Type B pancreatic cell (in vitro differentiated cells): ENCODE measurements at regions not wholly inside any gene's neighbourhood (a gene's known extent, or its start where the extent isn't known, plus 50 kb on each side); places are given as distances from the start of the nearest gene placed in this dataset.

Source experiments
- DNase-seq: peaks from one replicate; pipeline ENCODE4 v3.0.0; 2021; ENCODE audit warnings: mixed read lengths; ENCODE audit not compliant: unreplicated experiment; ENCODE audit errors: extremely low spot score
- H3K27ac Mint-ChIP-seq: 2 replicates; pipeline ENCODE4 v1.8.0; 2021; ENCODE audit warnings: mild to moderate bottlenecking, mixed read lengths
- H3K27me3 Mint-ChIP-seq: 2 replicates; pipeline ENCODE4 v1.8.0; 2021; ENCODE audit warnings: mixed read lengths
- H3K36me3 Mint-ChIP-seq: 2 replicates; pipeline ENCODE4 v1.8.0; 2021; ENCODE audit warnings: mixed read lengths
- H3K4me1 Mint-ChIP-seq: one replicate; pipeline ENCODE4 v1.8.0; 2021; ENCODE audit warnings: mixed read lengths; ENCODE audit not compliant: unreplicated experiment
- H3K4me3 Mint-ChIP-seq: 2 replicates; pipeline ENCODE4 v1.8.0; 2021; ENCODE audit warnings: mild to moderate bottlenecking, mixed read lengths
- H3K9me3 Mint-ChIP-seq: 2 replicates; pipeline ENCODE4 v1.8.0; 2021; ENCODE audit warnings: mixed read lengths
- TF ChIP-seq, protein P1 (sequence below): fragments of 200-600 bp; sonication (generic); conservative IDR thresholded peaks from 2 replicates; pipeline ENCODE4 v1.5.0; 2021; ENCODE audit warnings: antibody characterized with exemption, mild to moderate bottlenecking

DNA sequence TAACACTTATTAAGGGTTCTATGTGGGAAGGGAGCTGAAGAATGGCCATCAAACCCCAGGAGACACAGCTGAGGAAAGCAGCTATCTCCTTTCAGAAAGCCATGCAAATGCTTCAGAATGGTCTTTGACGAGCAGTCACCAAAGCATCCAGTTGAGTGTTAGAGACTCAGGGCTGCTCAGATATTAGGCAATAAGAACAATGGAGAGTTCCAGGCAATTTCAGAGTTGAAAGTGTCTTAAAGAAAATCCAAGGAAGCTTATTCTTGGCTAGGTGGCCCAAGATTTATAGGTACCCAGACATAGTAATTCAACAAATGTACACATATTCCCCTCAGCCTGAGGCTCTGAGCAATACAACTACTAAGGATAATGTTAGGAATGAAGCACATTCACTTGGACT is 180.1 kb upstream of the SOX4 start:
- H3K27me3 Mint-ChIP-seq: no peaks in the 10 kb centered on the region
- DNase-seq: no peak
- TF ChIP-seq, protein P1, sequence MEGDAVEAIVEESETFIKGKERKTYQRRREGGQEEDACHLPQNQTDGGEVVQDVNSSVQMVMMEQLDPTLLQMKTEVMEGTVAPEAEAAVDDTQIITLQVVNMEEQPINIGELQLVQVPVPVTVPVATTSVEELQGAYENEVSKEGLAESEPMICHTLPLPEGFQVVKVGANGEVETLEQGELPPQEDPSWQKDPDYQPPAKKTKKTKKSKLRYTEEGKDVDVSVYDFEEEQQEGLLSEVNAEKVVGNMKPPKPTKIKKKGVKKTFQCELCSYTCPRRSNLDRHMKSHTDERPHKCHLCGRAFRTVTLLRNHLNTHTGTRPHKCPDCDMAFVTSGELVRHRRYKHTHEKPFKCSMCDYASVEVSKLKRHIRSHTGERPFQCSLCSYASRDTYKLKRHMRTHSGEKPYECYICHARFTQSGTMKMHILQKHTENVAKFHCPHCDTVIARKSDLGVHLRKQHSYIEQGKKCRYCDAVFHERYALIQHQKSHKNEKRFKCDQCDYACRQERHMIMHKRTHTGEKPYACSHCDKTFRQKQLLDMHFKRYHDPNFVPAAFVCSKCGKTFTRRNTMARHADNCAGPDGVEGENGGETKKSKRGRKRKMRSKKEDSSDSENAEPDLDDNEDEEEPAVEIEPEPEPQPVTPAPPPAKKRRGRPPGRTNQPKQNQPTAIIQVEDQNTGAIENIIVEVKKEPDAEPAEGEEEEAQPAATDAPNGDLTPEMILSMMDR: no peak
- H3K4me3 Mint-ChIP-seq: no peak overlapping the region
- H3K4me1 Mint-ChIP-seq: no peaks in the 10 kb centered on the region
- H3K27ac Mint-ChIP-seq: no peak overlapping the region
- peaks cover 6% of the 10 kb centered on the region for H3K36me3 Mint-ChIP-seq
- H3K9me3 Mint-ChIP-seq: peaks cover 6% of the 10 kb centered on the region

DNA sequence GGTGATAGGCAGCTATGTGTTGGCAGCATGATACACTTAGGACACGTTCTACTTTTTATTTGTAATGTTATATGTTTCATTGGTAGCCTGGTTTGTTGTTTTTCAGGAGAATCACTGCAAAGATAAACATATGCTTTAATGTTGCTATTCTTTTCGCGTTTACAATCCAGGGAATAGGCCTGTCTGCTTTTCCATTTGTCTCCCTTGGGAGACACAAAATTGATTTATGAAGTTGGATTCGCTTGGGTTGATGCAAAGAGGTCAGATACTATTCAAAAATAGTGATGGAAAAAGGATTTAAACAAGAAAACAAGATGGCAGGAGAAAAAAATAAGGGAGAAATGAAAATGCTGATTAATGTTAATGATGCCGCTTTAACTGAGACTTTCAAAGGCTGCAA is 179.5 kb upstream of the SOX4 start:
- TF ChIP-seq, protein P1: no peak
- Mint-ChIP-seq H3K36me3 (peaks cover 4% of the 10 kb centered on the region), H3K4me3 (no peak overlapping the region), H3K9me3 (peaks cover 4% of the 10 kb centered on the region), H3K27me3 (no peaks in the 10 kb centered on the region), H3K27ac (no peak overlapping the region), H3K4me1 (no peaks in the 10 kb centered on the region)
- DNase-seq: no peak

DNA sequence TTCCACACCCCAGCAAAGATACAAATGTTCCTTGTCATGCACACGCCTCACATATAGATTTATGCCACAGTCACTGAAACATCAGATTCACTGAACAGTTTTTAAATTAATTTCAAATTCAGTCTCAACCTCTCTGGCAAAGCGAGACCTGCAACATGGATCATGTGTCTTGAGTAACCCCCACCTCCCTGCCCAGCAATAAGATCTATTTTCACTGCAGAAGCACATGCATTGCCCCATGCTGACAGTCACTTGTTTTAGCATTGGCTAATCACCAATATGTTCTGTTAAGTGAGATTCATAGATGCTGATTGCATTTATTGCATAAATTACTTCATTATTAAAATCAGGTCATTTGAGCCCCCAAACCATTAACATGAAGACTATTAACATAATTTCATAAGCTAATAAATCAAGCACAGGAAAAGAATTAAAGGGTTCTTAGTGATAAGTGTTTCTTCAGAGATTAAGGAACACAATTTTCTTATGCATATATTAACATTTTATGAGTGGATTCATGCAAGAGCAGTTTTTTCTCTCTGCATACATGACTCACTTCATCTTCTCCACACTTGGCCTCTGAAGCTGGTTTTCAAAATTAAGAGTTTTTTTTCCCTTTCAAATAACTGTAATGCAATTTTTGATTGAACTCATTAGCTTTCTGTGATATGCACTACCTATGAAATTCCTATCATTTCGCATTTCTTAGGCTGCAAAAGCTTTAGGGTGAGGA is 173.2 kb upstream of the SOX4 start:
- peaks cover 4% of the 10 kb centered on the region for H3K36me3 Mint-ChIP-seq
- H3K27ac Mint-ChIP-seq: no peak overlapping the region
- peaks cover 13% of the 10 kb centered on the region for H3K4me1 Mint-ChIP-seq
- TF ChIP-seq, protein P1: no peak
- H3K9me3 Mint-ChIP-seq: no peaks in the 10 kb centered on the region
- DNase-seq: no peak
- H3K27me3 Mint-ChIP-seq: no peaks in the 10 kb centered on the region
- no peak overlapping the region for H3K4me3 Mint-ChIP-seq

DNA sequence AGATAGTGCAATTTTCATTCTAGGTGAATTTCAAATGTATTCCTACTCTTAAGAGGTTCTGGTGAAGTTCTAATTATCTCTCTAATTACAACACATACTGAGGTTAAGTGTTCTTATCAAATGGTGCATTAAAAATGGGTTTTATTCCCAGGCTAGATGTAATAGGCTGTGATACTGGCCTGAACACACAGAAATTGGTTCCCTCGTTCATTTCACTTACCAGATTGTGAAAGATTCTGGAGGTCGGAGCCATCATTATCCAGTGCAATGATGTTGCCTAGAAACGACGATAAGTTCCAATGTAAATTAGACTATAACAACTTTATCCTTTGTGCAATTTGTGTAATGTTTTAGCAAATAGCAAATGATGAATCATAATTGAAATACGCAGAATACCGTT is 172.6 kb upstream of the SOX4 start:
- Mint-ChIP-seq H3K9me3 (no peaks in the 10 kb centered on the region), H3K27me3 (no peaks in the 10 kb centered on the region), H3K27ac (no peak overlapping the region), H3K4me3 (no peak overlapping the region), H3K36me3 (peaks cover 4% of the 10 kb centered on the region), H3K4me1 (peaks cover 13% of the 10 kb centered on the region)
- no peak for DNase-seq
- TF ChIP-seq, protein P1: no peak

DNA sequence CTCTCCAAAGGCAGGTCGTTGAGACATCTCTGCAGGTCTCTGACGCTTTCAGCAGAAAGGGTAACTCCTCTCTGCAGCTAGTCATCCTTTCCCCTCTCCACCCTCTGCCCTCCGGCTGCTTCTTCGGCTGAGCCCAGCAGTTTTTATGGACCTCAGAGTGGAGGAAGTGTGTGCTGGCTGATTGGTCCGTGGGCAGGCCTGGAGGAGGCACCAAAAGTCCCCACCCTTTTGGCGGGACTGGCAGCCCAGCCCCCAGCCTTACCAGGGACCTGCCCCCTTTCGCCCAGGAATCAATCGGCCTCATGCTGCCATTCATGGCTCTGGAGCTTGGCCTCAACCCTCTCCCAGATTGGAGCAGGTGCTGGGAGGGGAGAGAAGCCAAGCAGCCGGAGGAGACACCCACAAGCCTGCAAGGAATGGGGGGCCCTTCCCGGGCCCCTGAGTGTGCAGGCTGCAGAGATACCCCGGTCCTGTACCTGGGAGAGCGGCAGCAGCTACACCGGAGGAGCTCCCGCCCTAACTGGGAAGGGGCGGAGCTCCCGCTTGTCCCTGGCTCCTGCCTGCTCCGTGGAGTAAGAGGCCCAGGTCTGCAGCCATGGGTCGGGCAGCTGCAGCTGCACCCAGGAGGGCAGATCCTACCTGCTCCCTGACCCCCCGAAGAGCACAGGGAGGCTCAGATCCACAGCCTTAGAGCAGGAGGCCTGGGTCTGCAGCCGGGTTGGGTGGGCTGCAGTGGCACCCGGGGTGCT is 170.3 kb upstream of the SOX4 start:
- Mint-ChIP-seq H3K36me3 (peaks cover 4% of the 10 kb centered on the region), H3K27ac (no peak overlapping the region), H3K27me3 (no peaks in the 10 kb centered on the region), H3K9me3 (no peaks in the 10 kb centered on the region), H3K4me3 (no peak overlapping the region), H3K4me1 (peaks cover 13% of the 10 kb centered on the region)
- TF ChIP-seq, protein P1: no peak
- DNase-seq: no peak
